IMR-90 (cell line): ENCODE measurements at regions not wholly inside any gene's neighbourhood (a gene's known extent, or its start where the extent isn't known, plus 50 kb on each side); places are given as distances from the start of the nearest gene placed in this dataset.

Experiments used
- ATAC-seq: fragments of 200-7000 bp; cut with Tn5 transposase; 2 replicates; pipeline ENCODE4 v1.9.1; 2020; ENCODE audit warnings: low read depth, mild to moderate bottlenecking, moderate library complexity
- BruUV-seq: library from RNA; stranded (reverse); fragments of 400-500 nt; replicated peaks from 2 replicates; lab custom pipeline; 2021; lab: Mats Ljungman, UMichigan
- CTCF ChIA-PET: fragments of 300-600 bp; formaldehyde crosslinking; extraction: SDS; loops from one replicate; lab custom pipeline; 2021; ENCODE audit warnings: antibody characterized with exemption; lab: Yijun Ruan, JAX
- POLR2A ChIA-PET: fragments of 300-600 bp; sonication (Branson Sonifier 250); formaldehyde crosslinking; loops from one replicate; lab custom pipeline; 2022; ENCODE audit warnings: antibody characterized with exemption; ENCODE audit not compliant: unreplicated experiment; lab: Charles Lee
- DNase-seq: peaks from one replicate; pipeline ENCODE4 v3.0.0; 2013
- H2AFZ ChIP-seq: replicated peaks from 2 replicates; pipeline ENCODE3; 2013; ENCODE audit warnings: low read length, mild to moderate bottlenecking; ENCODE audit not compliant: poor library complexity
- H2AK5ac ChIP-seq: 2 replicates; pipeline ENCODE4 v1.6.1; 2013; ENCODE audit warnings: low read depth, low read length, inconsistent platforms
- H2AK9ac ChIP-seq: replicated peaks from 2 replicates; pipeline ENCODE3; 2013; ENCODE audit warnings: mild to moderate bottlenecking, low read depth, low read length, moderate library complexity; ENCODE audit not compliant: poor library complexity
- H2BK120ac ChIP-seq: 2 replicates; pipeline ENCODE4 v1.6.1; 2013; ENCODE audit warnings: low read depth, low read length, inconsistent platforms
- H2BK15ac ChIP-seq: 3 replicates; pipeline ENCODE4 v1.6.1; 2013; ENCODE audit warnings: low read depth, low read length, inconsistent platforms
- H2BK20ac ChIP-seq: 2 replicates; pipeline ENCODE4 v1.6.1; 2013; ENCODE audit warnings: low read depth, mild to moderate bottlenecking, inconsistent platforms, low read length, moderate library complexity
- H2BK5ac ChIP-seq: 2 replicates; pipeline ENCODE4 v1.6.1; 2013; ENCODE audit warnings: mild to moderate bottlenecking, low read depth, low read length, inconsistent platforms; ENCODE audit not compliant: poor library complexity, severe bottlenecking
- H3K14ac ChIP-seq: replicated peaks from 2 replicates; pipeline ENCODE4 v1.6.1; 2013; ENCODE audit warnings: low read depth, low read length, inconsistent platforms
- H3K18ac ChIP-seq: 2 replicates; pipeline ENCODE4 v1.6.1; 2013; ENCODE audit warnings: low read depth, low read length, control low read depth
- H3K23ac ChIP-seq: 2 replicates; pipeline ENCODE4 v1.6.1; 2013; ENCODE audit warnings: low read depth, low read length, inconsistent platforms
- H3K27ac ChIP-seq: 2 replicates; pipeline ENCODE4 v1.5.1; 2013; ENCODE audit warnings: mild to moderate bottlenecking, control low read depth, low read length; ENCODE audit not compliant: insufficient read depth
- H3K27me3 ChIP-seq: 2 replicates; pipeline ENCODE4 v1.6.1; 2013; ENCODE audit warnings: low read length; ENCODE audit not compliant: control insufficient read depth, insufficient read depth
- H3K36me3 ChIP-seq: 2 replicates; pipeline ENCODE4 v1.6.1; 2013; ENCODE audit warnings: low read length, mixed read lengths; ENCODE audit not compliant: control insufficient read depth, insufficient read depth
- H3K4ac ChIP-seq: 2 replicates; pipeline ENCODE4 v1.6.1; 2013; ENCODE audit warnings: low read depth, low read length, inconsistent platforms
- H3K4me1 ChIP-seq: 2 replicates; pipeline ENCODE4 v1.6.1; 2013; ENCODE audit warnings: low read length, mixed read lengths; ENCODE audit not compliant: control insufficient read depth, insufficient read depth
- H3K4me2 ChIP-seq: 2 replicates; pipeline ENCODE4 v1.6.1; 2013; ENCODE audit warnings: low read depth, mild to moderate bottlenecking, control low read depth, low read length, moderate library complexity
- H3K4me3 ChIP-seq: 2 replicates; pipeline ENCODE4 v1.5.1; 2013; ENCODE audit warnings: low read depth, mild to moderate bottlenecking, control low read depth, low read length, moderate library complexity; ENCODE audit not compliant: insufficient read depth
- H3K56ac ChIP-seq: 2 replicates; pipeline ENCODE4 v1.6.1; 2013; ENCODE audit warnings: low read length, inconsistent platforms; ENCODE audit not compliant: insufficient read depth; ENCODE audit errors: extremely low read depth
- H3K79me1 ChIP-seq, 2 experiments: 2 replicates each; pipeline ENCODE4 v1.6.1; 2013; ENCODE audit warnings: low read length in 2 of 2, inconsistent platforms in 1 of 2, low read depth in 1 of 2
- H3K9ac ChIP-seq: 2 replicates; pipeline ENCODE4 v1.6.1; 2013; ENCODE audit warnings: low read depth, low read length, control low read depth
- H3K9me1 ChIP-seq: 2 replicates; pipeline ENCODE4 v1.6.1; 2013; ENCODE audit warnings: low read length, inconsistent platforms; ENCODE audit not compliant: insufficient read depth
- H3K9me3 ChIP-seq: 2 replicates; pipeline ENCODE4 v1.6.1; 2013; ENCODE audit warnings: low read length; ENCODE audit not compliant: control insufficient read depth, insufficient read depth
- H4K20me1 ChIP-seq: 2 replicates; pipeline ENCODE4 v1.6.1; 2013; ENCODE audit warnings: low read length, inconsistent platforms; ENCODE audit not compliant: insufficient read depth
- H4K5ac ChIP-seq: 2 replicates; pipeline ENCODE4 v1.6.1; 2013; ENCODE audit warnings: mild to moderate bottlenecking, low read depth, low read length, control low read depth
- H4K8ac ChIP-seq, 2 experiments: 2 replicates each; pipeline ENCODE4 v1.6.1; 2013; ENCODE audit warnings: low read depth in 2 of 2, low read length in 2 of 2, control low read depth in 1 of 2, inconsistent platforms in 1 of 2
- H4K91ac ChIP-seq: 2 replicates; pipeline ENCODE4 v1.6.1; 2013; ENCODE audit warnings: low read depth, low read length, inconsistent platforms; ENCODE audit not compliant: insufficient read depth
- BHLHE40 ChIP-seq: fragments of 150-350 bp; IDR thresholded peaks from 2 replicates; pipeline ENCODE4 v1.6.1; 2016; ENCODE audit warnings: mild to moderate bottlenecking, low read depth, low read length
- CEBPB ChIP-seq: IDR thresholded peaks from 2 replicates; pipeline ENCODE4 v1.6.1; 2012; ENCODE audit warnings: low read depth, low read length, improper control_type of control experiment
- CHD1 ChIP-seq: IDR thresholded peaks from 2 replicates; pipeline ENCODE4 v1.6.1; 2012; ENCODE audit warnings: low read depth, low read length, improper control_type of control experiment
- CTCF ChIP-seq: conservative IDR thresholded peaks from 2 replicates; pipeline ENCODE4 v1.5.1; 2012; ENCODE audit warnings: mild to moderate bottlenecking, low read depth, low read length, improper control_type of control experiment
- FOS ChIP-seq: fragments of 150-350 bp; IDR thresholded peaks from 2 replicates; pipeline ENCODE4 v1.6.1; 2016; ENCODE audit warnings: low read depth, low read length
- MAFK ChIP-seq: IDR thresholded peaks from 2 replicates; pipeline ENCODE4 v1.6.1; 2012; ENCODE audit warnings: low read depth, low read length, improper control_type of control experiment
- MAZ ChIP-seq: IDR thresholded peaks from 2 replicates; pipeline ENCODE4 v1.6.1; 2012; ENCODE audit warnings: low read depth, mild to moderate bottlenecking, low read length, improper control_type of control experiment, moderate library complexity, borderline replicate concordance
- MXI1 ChIP-seq: IDR thresholded peaks from 2 replicates; pipeline ENCODE4 v1.6.1; 2012; ENCODE audit warnings: low read depth, mild to moderate bottlenecking, low read length, moderate library complexity, borderline replicate concordance
- NFE2L2 ChIP-seq: fragments of 150-350 bp; IDR thresholded peaks from 2 replicates; pipeline ENCODE4 v1.6.1; 2016; ENCODE audit warnings: low read depth, mild to moderate bottlenecking, low read length
- POLR2A ChIP-seq: IDR thresholded peaks from 2 replicates; pipeline ENCODE4 v1.6.1; 2012; ENCODE audit warnings: mild to moderate bottlenecking, low read depth, low read length
- RAD21 ChIP-seq: IDR thresholded peaks from 2 replicates; pipeline ENCODE4 v1.6.1; 2012; ENCODE audit warnings: low read length, improper control_type of control experiment
- RCOR1 ChIP-seq: IDR thresholded peaks from 2 replicates; pipeline ENCODE4 v1.6.1; 2012; ENCODE audit warnings: mild to moderate bottlenecking, low read length, improper control_type of control experiment; ENCODE audit not compliant: insufficient replicate concordance
- RFX5 ChIP-seq: IDR thresholded peaks from 2 replicates; pipeline ENCODE4 v1.8.0; 2012; ENCODE audit warnings: low read depth, mild to moderate bottlenecking, low read length, moderate library complexity
- SMC3 ChIP-seq: fragments of 150-350 bp; IDR thresholded peaks from 2 replicates; pipeline ENCODE4 v1.6.1; 2016; ENCODE audit warnings: low read depth, mild to moderate bottlenecking, antibody characterized with exemption, low read length, moderate library complexity
- USF2 ChIP-seq: fragments of 150-350 bp; IDR thresholded peaks from 2 replicates; pipeline ENCODE4 v1.6.1; 2017; ENCODE audit warnings: mild to moderate bottlenecking, antibody characterized with exemption, low read length, low read depth
- WGBS, 2 experiments: methylation state at CpG; one replicate each; pipeline versions ENCODE4 v1.1.5 to v1.1.7; 2013; ENCODE audit warnings: missing lambda C conversion rate in 2 of 2; ENCODE audit not compliant: insufficient read length in 1 of 2; ENCODE audit errors: extremely low coverage in 2 of 2; 5-methylcytosine and 5-hydroxymethylcytosine counted together
- dilution Hi-C: fragments of 300-500 bp; cut with HindIII; formaldehyde crosslinking; loops from one replicate; pipeline ENCODE4 v1.14.3; 2018; ENCODE audit warnings: low sequenced_read_pairs; ENCODE audit not compliant: unreplicated experiment
- in situ Hi-C: fragments of 300-500 bp; cut with MboI; formaldehyde crosslinking; loops from 3 replicates; pipeline ENCODE4 v1.14.3; 2019; ENCODE audit warnings: low sequenced_read_pairs, inconsistent platforms, mixed read lengths
- intact Hi-C: fragments of 100-400 bp; cut with micrococcal nuclease; formaldehyde crosslinking; loops from 2 replicates; pipeline ENCODE4 v1.10.0; 2022
- TF ChIP-seq, protein P1 (sequence below): fragments of 150-350 bp; IDR thresholded peaks from 2 replicates; pipeline ENCODE4 v1.6.1; 2016; ENCODE audit warnings: low read depth, mild to moderate bottlenecking, low read length, moderate library complexity, borderline replicate concordance

- BruUV-seq: no TSS peak
- no peak for ATAC-seq
- Histone ChIP-seq H4K5ac (no peak overlapping the region), H3K79me1 (no peaks in the 10 kb centered on the region), H4K91ac (no peak overlapping the region), H2AK5ac (no peak overlapping the region), H4K20me1 (no peaks in the 10 kb centered on the region), H3K9me1 (no peaks in the 10 kb centered on the region), H2AK9ac (no peak overlapping the region), H2BK5ac (no peak overlapping the region), H3K27me3 (no peaks in the 10 kb centered on the region), H3K56ac (no peak overlapping the region), H3K36me3 (no peaks in the 10 kb centered on the region), H4K8ac (no peak overlapping the region), H3K4ac (no peak overlapping the region), H3K4me2 (peak overlapping the region; percentile 79), H3K9ac (no peak overlapping the region; the same call in 1 of the 2 replicates), H3K23ac (no peak overlapping the region), H3K9me3 (no peaks in the 10 kb centered on the region), H2BK20ac (no peak overlapping the region), H3K4me1 (no peaks in the 10 kb centered on the region), H3K14ac (no peak overlapping the region), H2AFZ (peak overlapping the region; percentile 83), H2BK120ac (no peak overlapping the region), H3K4me3 (peak overlapping the region; percentile 46; the same call in 1 of the 2 replicates), H3K18ac (no peak overlapping the region), H3K27ac (no peak overlapping the region), H2BK15ac (no peak overlapping the region)
- no peak for DNase-seq
- no CpG with 5 or more reads among the region's 5 CpGs for WGBS, 2 experiments
- in situ Hi-C loops: no loop called here
- intact Hi-C loops: no loop called here
- dilution Hi-C loops: no loop called here
- TF ChIP-seq RAD21: no peak
- TF ChIP-seq, protein P1, sequence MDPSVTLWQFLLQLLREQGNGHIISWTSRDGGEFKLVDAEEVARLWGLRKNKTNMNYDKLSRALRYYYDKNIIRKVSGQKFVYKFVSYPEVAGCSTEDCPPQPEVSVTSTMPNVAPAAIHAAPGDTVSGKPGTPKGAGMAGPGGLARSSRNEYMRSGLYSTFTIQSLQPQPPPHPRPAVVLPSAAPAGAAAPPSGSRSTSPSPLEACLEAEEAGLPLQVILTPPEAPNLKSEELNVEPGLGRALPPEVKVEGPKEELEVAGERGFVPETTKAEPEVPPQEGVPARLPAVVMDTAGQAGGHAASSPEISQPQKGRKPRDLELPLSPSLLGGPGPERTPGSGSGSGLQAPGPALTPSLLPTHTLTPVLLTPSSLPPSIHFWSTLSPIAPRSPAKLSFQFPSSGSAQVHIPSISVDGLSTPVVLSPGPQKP: no peak
- no peak for TF ChIP-seq FOS
- TF ChIP-seq BHLHE40: no peak
- no peak for TF ChIP-seq POLR2A
- no peak for TF ChIP-seq USF2
- no peak for TF ChIP-seq MAFK
- no peak for TF ChIP-seq CHD1
- no peak for TF ChIP-seq CTCF
- no peak for TF ChIP-seq SMC3
- TF ChIP-seq MAZ: no peak
- TF ChIP-seq RFX5: no peak
- no peak for TF ChIP-seq RCOR1
- TF ChIP-seq CEBPB: no peak
- TF ChIP-seq NFE2L2: no peak
- no peak for TF ChIP-seq MXI1
- ChIA-PET POLR2A (no interaction called here), CTCF (no interaction called here)
Observed at GRCh38 chr4:167779864-167780263, 312.5 kb upstream of the ANXA10 start.
